GM23338 (cell line): ENCODE measurements at regions not wholly inside any gene's neighbourhood (a gene's known extent, or its start where the extent isn't known, plus 50 kb on each side); places are given as distances from the start of the nearest gene placed in this dataset.

Experiments
- ATAC-seq: fragments of 200-7000 bp; cut with Tn5 transposase; 3 replicates; pipeline ENCODE4 v1.9.1; 2020
- DNase-seq: peaks from one replicate; pipeline ENCODE4 v3.0.0-alpha.2; 2015; ENCODE audit warnings: low spot score
- H2AFZ ChIP-seq: fragments of 200-600 bp; sonication (generic); 2 replicates; pipeline ENCODE4 v1.8.0; 2016; ENCODE audit warnings: antibody characterized with exemption, mild to moderate bottlenecking, moderate library complexity
- H3F3A ChIP-seq: fragments of 200-600 bp; sonication (generic); replicated peaks from 2 replicates; pipeline ENCODE4 v1.8.0; 2017; ENCODE audit warnings: antibody characterized with exemption, mixed run types, low read depth
- H3K27ac ChIP-seq: fragments of 200-600 bp; sonication (generic); 2 replicates; pipeline ENCODE4 v1.6.1; 2016; ENCODE audit warnings: low read depth
- H3K27me3 ChIP-seq: fragments of 200-600 bp; sonication (generic); 2 replicates; pipeline ENCODE4 v1.8.0; 2016; ENCODE audit warnings: mild to moderate bottlenecking, mixed run types, moderate library complexity; ENCODE audit not compliant: insufficient read depth
- H3K36me3 ChIP-seq: fragments of 200-600 bp; sonication (generic); 2 replicates; pipeline ENCODE4 v1.8.0; 2016; ENCODE audit warnings: mild to moderate bottlenecking; ENCODE audit not compliant: insufficient read depth
- H3K4me1 ChIP-seq: fragments of 200-600 bp; sonication (generic); 2 replicates; pipeline ENCODE4 v1.8.0; 2016; ENCODE audit warnings: mild to moderate bottlenecking, moderate library complexity; ENCODE audit not compliant: insufficient read depth
- H3K4me2 ChIP-seq: fragments of 200-600 bp; sonication (generic); 2 replicates; pipeline ENCODE4 v1.7.1; 2017; ENCODE audit warnings: mixed run types
- H3K4me3 ChIP-seq: fragments of 200-600 bp; sonication (generic); 2 replicates; pipeline ENCODE4 v1.6.1; 2016; ENCODE audit warnings: mixed run types
- H3K79me2 ChIP-seq: fragments of 200-600 bp; sonication (generic); replicated peaks from 2 replicates; pipeline ENCODE4 v1.8.0; 2017; ENCODE audit warnings: mild to moderate bottlenecking; ENCODE audit not compliant: insufficient read depth
- H3K9me2 ChIP-seq: fragments of 200-600 bp; sonication (generic); 2 replicates; pipeline ENCODE4 v1.8.0; 2017; ENCODE audit not compliant: insufficient read depth
- H4K20me1 ChIP-seq: fragments of 200-600 bp; sonication (generic); replicated peaks from 2 replicates; pipeline ENCODE4 v1.8.0; 2017; ENCODE audit warnings: mild to moderate bottlenecking; ENCODE audit not compliant: insufficient read depth
- H3K27ac Mint-ChIP-seq: 2 replicates; pipeline ENCODE4 v1.8.0; 2020; ENCODE audit warnings: inconsistent platforms, mild to moderate bottlenecking, moderate library complexity, mixed read lengths
- H3K27me3 Mint-ChIP-seq: 3 replicates; pipeline ENCODE4 v1.8.0; 2022; ENCODE audit warnings: low read depth, mild to moderate bottlenecking, moderate library complexity, mixed read lengths, inconsistent platforms; ENCODE audit not compliant: insufficient read depth, poor library complexity
- H3K36me3 Mint-ChIP-seq: 3 replicates; pipeline ENCODE4 v1.8.0; 2021; ENCODE audit warnings: low read depth, mild to moderate bottlenecking, inconsistent platforms, moderate library complexity, mixed read lengths
- H3K4me1 Mint-ChIP-seq: 3 replicates; pipeline ENCODE4 v1.8.0; 2020; ENCODE audit warnings: mild to moderate bottlenecking, inconsistent platforms, mixed read lengths
- H3K4me3 Mint-ChIP-seq: 3 replicates; pipeline ENCODE4 v1.8.0; 2021; ENCODE audit warnings: moderate library complexity, mild to moderate bottlenecking, inconsistent platforms, mixed read lengths
- H3K9me3 Mint-ChIP-seq: 3 replicates; pipeline ENCODE4 v1.8.0; 2020; ENCODE audit warnings: moderate library complexity, mild to moderate bottlenecking, inconsistent platforms, mixed read lengths
- CREB1 ChIP-seq: fragments of 250-450 bp; sonication (Bioruptor Pico); IDR thresholded peaks from 2 replicates; pipeline ENCODE4 v1.5.0; 2020; ENCODE audit warnings: low read depth, mild to moderate bottlenecking, moderate library complexity
- EZH2 ChIP-seq: fragments of 200-600 bp; sonication (generic); IDR thresholded peaks from one replicate; pipeline ENCODE4 v1.8.0; 2017; ENCODE audit warnings: antibody characterized with exemption, mild to moderate bottlenecking, low read depth; ENCODE audit not compliant: unreplicated experiment
- EZH2phosphoT487 ChIP-seq: fragments of 200-600 bp; sonication (generic); IDR thresholded peaks from one replicate; pipeline ENCODE4 v1.8.1; 2018; ENCODE audit warnings: antibody characterized with exemption; ENCODE audit not compliant: unreplicated experiment
- JUNB ChIP-seq: IDR thresholded peaks from one replicate; pipeline ENCODE4 v1.6.1; 2016; ENCODE audit warnings: antibody characterized with exemption; ENCODE audit not compliant: unreplicated experiment
- NANOG ChIP-seq: IDR thresholded peaks from 2 replicates; pipeline ENCODE4 v1.6.1; 2016; ENCODE audit warnings: antibody characterized with exemption, borderline replicate concordance
- POLR2AphosphoS5 ChIP-seq: IDR thresholded peaks from 2 replicates; pipeline ENCODE4 v1.6.1; 2016; ENCODE audit warnings: antibody characterized with exemption, low read depth
- STAT1 ChIP-seq: IDR thresholded peaks from one replicate; pipeline ENCODE4 v1.6.1; 2016; ENCODE audit warnings: antibody characterized with exemption; ENCODE audit not compliant: unreplicated experiment
- ZNF114 ChIP-seq: fragments of 250-450 bp; sonication (Bioruptor Pico); IDR thresholded peaks from 2 replicates; pipeline ENCODE4 v1.5.0; 2020; ENCODE audit warnings: mild to moderate bottlenecking, moderate library complexity
- ZNF331 ChIP-seq: fragments of 250-450 bp; sonication (Bioruptor Pico); IDR thresholded peaks from 2 replicates; pipeline ENCODE4 v1.5.0; 2020; ENCODE audit warnings: low read depth, mild to moderate bottlenecking, moderate library complexity
- TF ChIP-seq, protein P1 (sequence below): IDR thresholded peaks from 2 replicates; pipeline ENCODE4 v1.6.1; 2016; ENCODE audit warnings: antibody characterized with exemption
- TF ChIP-seq, protein P2 (sequence below): fragments of 250-450 bp; sonication (Bioruptor Pico); IDR thresholded peaks from 2 replicates; pipeline ENCODE4 v1.5.0; 2020; ENCODE audit warnings: mild to moderate bottlenecking, moderate library complexity
- TF ChIP-seq, protein P3 (sequence below), 2 experiments: fragments of 200-600 bp in 1 of 2; sonication (generic) in 1 of 2; conservative IDR thresholded peaks; 2 replicates each; pipeline versions ENCODE4 v1.5.1 to v1.6.1; 2016 to 2017; ENCODE audit warnings: antibody characterized with exemption in 2 of 2, low read depth in 2 of 2, mild to moderate bottlenecking in 2 of 2, moderate library complexity in 1 of 2

DNA sequence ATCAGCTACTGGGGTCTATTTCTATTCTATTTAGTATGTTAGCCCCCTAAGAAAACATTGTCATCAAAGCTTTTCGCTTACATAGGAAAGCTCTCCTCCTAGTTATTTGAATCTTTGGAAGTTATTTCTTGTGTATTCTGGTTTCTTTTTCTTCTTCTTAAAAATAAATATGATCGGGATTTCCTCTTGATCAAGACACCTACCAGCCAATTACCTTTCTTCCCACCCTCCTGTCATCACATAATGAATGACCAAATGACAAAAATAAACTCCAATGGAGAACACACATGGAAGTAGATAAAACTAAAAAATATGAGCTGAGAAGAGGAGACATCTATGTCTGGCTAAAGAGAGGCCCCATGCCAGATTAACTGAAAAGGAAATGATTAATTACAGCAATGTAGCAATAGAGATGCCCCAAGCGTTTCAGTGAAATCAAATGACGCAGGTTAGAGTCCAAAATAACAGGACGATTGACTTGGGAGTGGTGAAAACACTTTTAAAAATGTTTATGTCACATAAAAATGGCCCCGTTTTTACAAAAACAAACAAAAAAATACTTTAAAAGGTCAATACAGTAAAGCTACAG is 59.5 kb upstream of the PCSK1 start:
- Mint-ChIP-seq H3K27ac (no peak overlapping the region), H3K9me3 (no peaks in the 10 kb centered on the region; the same call in 2 of the 3 replicates), H3K36me3 (no peaks in the 10 kb centered on the region), H3K4me3 (no peak overlapping the region), H3K4me1 (no peaks in the 10 kb centered on the region), H3K27me3 (no peaks in the 10 kb centered on the region)
- Histone ChIP-seq H3F3A (no peaks in the 10 kb centered on the region), H3K27me3 (no peaks in the 10 kb centered on the region), H3K4me1 (no peaks in the 10 kb centered on the region), H3K27ac (no peak overlapping the region), H3K9me2 (no peaks in the 10 kb centered on the region), H3K4me2 (no peak overlapping the region), H3K36me3 (no peaks in the 10 kb centered on the region), H4K20me1 (no peaks in the 10 kb centered on the region), H3K79me2 (no peaks in the 10 kb centered on the region), H3K4me3 (no peak overlapping the region), H2AFZ (no peak overlapping the region)
- DNase-seq, result no peak
- TF ChIP-seq EZH2, result no peak
- no peak for TF ChIP-seq ZNF114
- TF ChIP-seq POLR2AphosphoS5, result no peak
- TF ChIP-seq, protein P1, sequence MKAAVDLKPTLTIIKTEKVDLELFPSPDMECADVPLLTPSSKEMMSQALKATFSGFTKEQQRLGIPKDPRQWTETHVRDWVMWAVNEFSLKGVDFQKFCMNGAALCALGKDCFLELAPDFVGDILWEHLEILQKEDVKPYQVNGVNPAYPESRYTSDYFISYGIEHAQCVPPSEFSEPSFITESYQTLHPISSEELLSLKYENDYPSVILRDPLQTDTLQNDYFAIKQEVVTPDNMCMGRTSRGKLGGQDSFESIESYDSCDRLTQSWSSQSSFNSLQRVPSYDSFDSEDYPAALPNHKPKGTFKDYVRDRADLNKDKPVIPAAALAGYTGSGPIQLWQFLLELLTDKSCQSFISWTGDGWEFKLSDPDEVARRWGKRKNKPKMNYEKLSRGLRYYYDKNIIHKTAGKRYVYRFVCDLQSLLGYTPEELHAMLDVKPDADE, result no peak
- no peak for TF ChIP-seq CREB1 (CRISPR knock-in tag)
- TF ChIP-seq, protein P2, sequence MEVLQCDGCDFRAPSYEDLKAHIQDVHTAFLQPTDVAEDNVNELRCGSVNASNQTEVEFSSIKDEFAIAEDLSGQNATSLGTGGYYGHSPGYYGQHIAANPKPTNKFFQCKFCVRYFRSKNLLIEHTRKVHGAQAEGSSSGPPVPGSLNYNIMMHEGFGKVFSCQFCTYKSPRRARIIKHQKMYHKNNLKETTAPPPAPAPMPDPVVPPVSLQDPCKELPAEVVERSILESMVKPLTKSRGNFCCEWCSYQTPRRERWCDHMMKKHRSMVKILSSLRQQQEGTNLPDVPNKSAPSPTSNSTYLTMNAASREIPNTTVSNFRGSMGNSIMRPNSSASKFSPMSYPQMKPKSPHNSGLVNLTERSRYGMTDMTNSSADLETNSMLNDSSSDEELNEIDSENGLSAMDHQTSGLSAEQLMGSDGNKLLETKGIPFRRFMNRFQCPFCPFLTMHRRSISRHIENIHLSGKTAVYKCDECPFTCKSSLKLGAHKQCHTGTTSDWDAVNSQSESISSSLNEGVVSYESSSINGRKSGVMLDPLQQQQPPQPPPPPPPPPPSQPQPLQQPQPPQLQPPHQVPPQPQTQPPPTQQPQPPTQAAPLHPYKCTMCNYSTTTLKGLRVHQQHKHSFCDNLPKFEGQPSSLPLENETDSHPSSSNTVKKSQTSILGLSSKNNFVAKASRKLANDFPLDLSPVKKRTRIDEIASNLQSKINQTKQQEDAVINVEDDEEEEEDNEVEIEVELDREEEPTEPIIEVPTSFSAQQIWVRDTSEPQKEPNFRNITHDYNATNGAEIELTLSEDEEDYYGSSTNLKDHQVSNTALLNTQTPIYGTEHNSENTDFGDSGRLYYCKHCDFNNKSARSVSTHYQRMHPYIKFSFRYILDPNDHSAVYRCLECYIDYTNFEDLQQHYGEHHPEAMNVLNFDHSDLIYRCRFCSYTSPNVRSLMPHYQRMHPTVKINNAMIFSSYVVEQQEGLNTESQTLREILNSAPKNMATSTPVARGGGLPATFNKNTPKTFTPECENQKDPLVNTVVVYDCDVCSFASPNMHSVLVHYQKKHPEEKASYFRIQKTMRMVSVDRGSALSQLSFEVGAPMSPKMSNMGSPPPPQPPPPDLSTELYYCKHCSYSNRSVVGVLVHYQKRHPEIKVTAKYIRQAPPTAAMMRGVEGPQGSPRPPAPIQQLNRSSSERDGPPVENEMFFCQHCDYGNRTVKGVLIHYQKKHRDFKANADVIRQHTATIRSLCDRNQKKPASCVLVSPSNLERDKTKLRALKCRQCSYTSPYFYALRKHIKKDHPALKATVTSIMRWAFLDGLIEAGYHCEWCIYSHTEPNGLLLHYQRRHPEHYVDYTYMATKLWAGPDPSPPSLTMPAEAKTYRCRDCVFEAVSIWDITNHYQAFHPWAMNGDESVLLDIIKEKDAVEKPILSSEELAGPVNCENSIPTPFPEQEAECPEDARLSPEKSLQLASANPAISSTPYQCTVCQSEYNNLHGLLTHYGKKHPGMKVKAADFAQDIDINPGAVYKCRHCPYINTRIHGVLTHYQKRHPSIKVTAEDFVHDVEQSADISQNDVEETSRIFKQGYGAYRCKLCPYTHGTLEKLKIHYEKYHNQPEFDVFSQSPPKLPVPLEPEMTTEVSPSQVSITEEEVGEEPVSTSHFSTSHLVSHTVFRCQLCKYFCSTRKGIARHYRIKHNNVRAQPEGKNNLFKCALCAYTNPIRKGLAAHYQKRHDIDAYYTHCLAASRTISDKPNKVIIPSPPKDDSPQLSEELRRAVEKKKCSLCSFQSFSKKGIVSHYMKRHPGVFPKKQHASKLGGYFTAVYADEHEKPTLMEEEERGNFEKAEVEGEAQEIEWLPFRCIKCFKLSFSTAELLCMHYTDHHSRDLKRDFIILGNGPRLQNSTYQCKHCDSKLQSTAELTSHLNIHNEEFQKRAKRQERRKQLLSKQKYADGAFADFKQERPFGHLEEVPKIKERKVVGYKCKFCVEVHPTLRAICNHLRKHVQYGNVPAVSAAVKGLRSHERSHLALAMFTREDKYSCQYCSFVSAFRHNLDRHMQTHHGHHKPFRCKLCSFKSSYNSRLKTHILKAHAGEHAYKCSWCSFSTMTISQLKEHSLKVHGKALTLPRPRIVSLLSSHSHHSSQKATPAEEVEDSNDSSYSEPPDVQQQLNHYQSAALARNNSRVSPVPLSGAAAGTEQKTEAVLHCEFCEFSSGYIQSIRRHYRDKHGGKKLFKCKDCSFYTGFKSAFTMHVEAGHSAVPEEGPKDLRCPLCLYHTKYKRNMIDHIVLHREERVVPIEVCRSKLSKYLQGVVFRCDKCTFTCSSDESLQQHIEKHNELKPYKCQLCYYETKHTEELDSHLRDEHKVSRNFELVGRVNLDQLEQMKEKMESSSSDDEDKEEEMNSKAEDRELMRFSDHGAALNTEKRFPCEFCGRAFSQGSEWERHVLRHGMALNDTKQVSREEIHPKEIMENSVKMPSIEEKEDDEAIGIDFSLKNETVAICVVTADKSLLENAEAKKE (CRISPR knock-in tag), result no peak
- no peak for TF ChIP-seq EZH2phosphoT487
- TF ChIP-seq, protein P3, sequence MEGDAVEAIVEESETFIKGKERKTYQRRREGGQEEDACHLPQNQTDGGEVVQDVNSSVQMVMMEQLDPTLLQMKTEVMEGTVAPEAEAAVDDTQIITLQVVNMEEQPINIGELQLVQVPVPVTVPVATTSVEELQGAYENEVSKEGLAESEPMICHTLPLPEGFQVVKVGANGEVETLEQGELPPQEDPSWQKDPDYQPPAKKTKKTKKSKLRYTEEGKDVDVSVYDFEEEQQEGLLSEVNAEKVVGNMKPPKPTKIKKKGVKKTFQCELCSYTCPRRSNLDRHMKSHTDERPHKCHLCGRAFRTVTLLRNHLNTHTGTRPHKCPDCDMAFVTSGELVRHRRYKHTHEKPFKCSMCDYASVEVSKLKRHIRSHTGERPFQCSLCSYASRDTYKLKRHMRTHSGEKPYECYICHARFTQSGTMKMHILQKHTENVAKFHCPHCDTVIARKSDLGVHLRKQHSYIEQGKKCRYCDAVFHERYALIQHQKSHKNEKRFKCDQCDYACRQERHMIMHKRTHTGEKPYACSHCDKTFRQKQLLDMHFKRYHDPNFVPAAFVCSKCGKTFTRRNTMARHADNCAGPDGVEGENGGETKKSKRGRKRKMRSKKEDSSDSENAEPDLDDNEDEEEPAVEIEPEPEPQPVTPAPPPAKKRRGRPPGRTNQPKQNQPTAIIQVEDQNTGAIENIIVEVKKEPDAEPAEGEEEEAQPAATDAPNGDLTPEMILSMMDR (conservative IDR thresholded peaks at IDR 0.05; ENCODE audit: low read depth in 2 of 2), result no peak
- no peak for TF ChIP-seq STAT1
- TF ChIP-seq JUNB, result no peak
- no peak for TF ChIP-seq ZNF331 (CRISPR knock-in tag)
- TF ChIP-seq NANOG, result no peak
- no peak for ATAC-seq
